ENCODE measurements at regions not wholly inside any gene's neighbourhood (a gene's known extent, or its start where the extent isn't known, plus 50 kb on each side); places are given as distances from the start of the nearest gene placed in this dataset.
"Not testable (repeated sequence)": the region's sequence is repeated elsewhere in the genome, so short reads cannot be mapped to it uniquely, and the experiment has no call there.

GRCh38 chr16:35102780-35103403 lies 1643.5 kb downstream of the TP53TG3F start:
- DNase-seq (ENCODE audit: low spot score) = peak; percentile 16

DNA sequence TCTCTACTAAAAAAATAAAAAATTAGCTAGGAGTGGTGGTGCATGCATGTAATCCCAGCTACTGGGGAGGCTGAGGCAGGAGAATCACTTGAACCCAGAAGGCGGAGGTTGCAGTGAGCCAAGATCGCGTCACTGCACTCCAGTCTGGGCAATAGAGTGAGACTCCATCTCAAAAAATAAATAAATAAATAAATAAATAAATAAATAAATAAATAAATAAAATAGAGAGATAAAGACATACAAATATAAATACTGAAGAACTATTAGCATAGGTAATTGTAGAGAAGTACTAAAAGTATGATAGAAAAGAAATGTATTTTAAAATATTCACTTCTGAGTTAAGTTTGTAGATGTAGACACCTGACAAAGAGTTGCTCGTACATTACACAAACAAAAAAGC lies 1652.4 kb downstream of the TP53TG3F start:
- DNase-seq (ENCODE audit: low spot score) = not testable (repeated sequence)

- no peak for DNase-seq (ENCODE audit: low spot score)
These were observed 1672.0 kb downstream of the TP53TG3F start for GRCh38 chr16:35131429-35131828.

DNA sequence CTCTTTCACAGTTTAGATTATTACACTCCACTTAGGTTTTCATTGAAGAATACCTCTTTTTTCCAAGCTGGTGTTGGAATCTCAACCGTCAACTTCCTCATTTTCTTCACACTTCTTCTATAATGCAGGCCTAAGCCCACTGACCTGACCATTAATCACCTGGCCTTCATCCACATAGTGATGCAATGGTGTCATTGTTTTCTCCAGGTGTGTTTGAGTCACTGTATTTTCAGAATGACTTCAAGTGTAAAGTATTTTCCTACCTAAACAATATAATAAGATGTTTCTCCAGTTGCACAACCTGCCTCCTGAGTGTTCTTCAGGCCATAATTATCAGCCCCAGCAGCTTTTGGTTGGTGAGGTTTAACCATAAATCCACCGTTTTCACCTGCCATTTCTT lies 1675.1 kb downstream of the TP53TG3F start:
- no peak for DNase-seq (ENCODE audit: low spot score)

GRCh38 chr16:35140293-35140986 lies 1681.0 kb downstream of the TP53TG3F start:
- DNase-seq (ENCODE audit: low spot score) = no peak

DNA sequence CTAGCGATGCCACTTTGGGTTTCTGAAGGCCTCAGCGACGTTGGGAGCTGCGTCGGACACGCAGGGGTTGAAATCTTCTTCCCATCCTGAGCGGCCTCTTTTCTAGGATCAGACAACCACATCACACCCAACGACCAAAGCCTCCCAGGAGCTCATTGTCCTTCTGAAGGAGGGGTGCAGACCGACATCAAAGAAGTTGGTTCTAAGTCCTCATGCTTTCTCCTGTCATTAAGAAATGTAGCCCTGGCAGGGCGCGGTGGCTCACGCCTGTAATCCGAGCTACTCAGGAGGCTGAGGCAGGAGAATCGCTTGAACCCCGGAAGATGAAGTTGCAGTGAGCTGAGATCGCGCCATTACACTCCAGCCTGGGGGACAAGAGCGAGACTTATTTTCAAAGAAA lies 1681.9 kb downstream of the TP53TG3F start:
- no peak for DNase-seq (ENCODE audit: low spot score)

GRCh38 chr16:35142147-35142808 lies 1682.9 kb downstream of the TP53TG3F start:
- DNase-seq (ENCODE audit: low spot score) = no peak

- no peak for DNase-seq (ENCODE audit: low spot score)
These were observed 1683.4 kb downstream of the TP53TG3F start for GRCh38 chr16:35142809-35143192.

- DNase-seq (ENCODE audit: low spot score) = no peak
These were observed 1685.0 kb downstream of the TP53TG3F start for GRCh38 chr16:35144212-35144932.

DNA sequence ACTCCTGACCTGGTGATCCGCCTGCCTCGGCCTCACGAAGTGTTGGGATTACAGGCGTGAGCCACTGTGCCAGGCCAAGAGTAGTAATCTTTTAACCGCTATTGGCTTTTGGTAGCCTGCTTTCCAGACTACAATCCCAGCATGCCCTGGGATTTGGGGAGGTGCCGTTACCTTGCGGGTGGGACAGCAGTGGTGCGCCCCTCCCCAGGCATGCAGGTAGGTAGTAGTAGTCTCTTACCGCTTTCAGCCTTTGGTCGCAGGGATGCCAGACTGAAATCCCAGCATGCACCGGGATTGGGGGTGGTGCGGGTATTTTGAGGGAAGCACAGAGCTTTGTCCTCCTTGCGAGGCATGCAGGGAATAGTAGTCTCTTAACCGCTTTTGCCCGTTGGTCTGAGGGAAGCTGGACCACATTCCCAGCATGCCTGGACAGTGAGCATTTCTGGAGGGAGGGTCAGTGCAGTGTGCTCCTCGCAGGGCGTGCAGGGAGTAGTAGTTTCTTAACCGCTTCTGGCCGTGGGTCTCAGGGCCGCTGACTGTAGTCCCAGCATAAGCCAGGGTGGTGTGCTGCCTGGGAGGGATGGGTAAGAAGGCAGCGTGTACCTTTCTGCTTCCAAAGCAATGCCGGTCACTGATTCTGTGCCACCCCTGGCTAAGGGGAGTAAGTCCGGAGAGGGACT lies 1686.8 kb downstream of the TP53TG3F start:
- DNase-seq (ENCODE audit: low spot score) = no peak

DNA sequence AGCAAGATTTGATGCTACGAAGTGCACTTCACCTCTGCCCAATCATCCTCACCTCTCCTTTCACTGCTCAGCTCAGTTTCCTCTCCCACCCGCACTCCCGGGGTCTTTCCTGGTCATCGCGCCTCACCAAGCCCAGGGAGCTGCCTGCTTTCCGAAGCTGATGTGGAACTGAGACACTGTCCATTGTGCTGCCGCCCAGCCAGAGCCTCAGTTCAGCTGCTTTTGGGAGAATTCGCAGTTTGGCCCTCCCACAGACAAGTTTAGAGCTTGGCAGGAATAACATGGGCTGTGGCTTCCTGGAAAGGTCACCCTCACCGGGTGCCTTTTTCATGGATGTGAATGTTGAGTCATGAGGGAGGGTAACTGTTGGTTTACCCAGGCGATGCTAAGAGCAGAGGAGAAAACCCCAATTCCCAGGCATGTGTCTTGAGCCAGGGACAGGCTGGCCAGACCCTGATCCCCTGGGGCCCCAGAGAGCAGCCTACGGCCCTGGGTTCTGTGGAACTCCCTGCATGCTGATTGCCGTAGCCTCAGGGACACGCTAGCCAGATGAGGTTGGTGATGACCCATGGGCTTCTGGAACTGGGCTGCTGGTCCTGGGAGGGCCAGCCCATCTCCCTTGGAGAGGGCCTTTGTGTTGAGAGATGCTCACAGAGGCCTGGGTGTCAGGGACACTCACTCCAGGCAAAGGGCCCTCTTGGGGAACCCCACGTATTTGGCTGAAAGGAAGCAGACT lies 1687.5 kb downstream of the TP53TG3F start:
- no peak for DNase-seq (ENCODE audit: low spot score)

DNA sequence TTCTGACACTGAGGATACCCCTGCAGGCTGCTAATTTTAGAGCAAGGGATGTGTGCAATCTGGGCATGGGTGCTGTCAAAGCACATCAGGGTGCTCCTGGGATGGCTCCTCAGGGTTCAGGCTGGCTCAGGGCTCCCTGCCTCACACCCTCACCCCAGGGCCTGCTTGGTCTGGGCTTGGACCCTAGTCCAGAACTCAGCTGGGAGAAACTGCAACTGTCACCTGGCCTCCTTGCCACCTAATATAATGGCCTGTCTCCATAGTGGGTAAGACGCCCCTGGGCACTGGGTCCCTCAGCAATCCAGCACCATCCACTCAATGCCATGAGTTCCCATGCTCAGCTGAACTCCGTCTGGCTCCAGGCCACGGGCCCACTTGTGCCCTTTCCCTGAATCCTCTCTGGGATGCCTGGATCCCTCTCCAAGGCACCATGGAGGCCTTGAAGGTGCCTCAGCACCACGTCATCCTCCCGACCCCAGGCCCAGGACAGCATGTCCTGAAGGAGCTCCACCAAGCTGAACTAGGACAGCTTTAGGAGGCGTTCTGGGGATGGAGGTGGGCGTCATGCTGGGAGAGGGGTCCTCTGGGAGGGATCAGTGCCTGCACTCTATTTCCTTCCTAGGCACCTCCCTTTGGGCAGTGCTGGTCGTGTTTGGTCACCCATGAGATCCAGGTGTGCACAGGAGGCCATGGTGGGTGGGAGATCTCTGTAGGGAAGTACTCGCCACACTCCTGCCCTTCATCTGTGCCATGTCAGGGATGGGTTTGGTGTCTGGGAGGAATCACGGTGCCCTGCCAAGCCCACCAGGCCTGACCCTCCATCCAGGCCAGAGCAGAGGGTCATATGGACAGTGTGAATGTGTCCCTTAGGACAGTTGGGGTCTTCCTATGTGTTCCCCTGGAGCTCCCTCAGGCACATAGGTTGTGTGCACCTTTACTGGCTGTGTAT lies 1688.4 kb downstream of the TP53TG3F start:
- no peak for DNase-seq (ENCODE audit: low spot score)

- DNase-seq (ENCODE audit: low spot score) = no peak
These were observed 1689.3 kb downstream of the TP53TG3F start for GRCh38 chr16:35148748-35149147.

GRCh38 chr16:35149550-35149949 lies 1690.1 kb downstream of the TP53TG3F start:
- DNase-seq (ENCODE audit: low spot score) = no peak

DNA sequence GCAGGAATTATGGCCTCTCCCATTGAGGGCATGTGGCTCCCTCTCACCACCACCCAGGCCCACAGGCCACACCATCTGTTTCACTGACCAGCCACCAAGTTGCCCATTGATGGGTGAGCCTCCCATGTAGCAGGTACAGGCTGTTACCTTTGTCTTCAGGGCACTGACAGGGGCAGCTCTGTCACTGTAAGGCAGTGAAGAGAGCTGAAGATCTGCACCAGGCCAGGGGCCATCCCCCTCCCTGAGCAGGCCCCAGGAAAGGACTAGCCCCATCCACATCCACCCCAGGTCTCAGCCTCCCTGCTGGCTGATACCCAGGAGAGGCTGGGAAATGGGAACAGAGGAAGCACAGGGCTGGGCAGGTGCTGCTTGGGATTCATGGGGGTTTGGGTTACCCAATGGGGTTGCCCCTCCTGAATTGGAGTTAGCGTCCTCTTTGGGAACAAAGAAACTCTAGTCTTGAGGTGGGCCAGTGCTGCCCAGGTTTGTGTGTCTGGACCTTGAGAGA lies 1691.4 kb downstream of the TP53TG3F start:
- DNase-seq (ENCODE audit: low spot score) = no peak

- DNase-seq (ENCODE audit: low spot score) = no peak
These were observed 1692.7 kb downstream of the TP53TG3F start for GRCh38 chr16:35152067-35152627.

- DNase-seq (ENCODE audit: low spot score) = no peak
These were observed 1695.2 kb downstream of the TP53TG3F start for GRCh38 chr16:35154627-35155026.

DNA sequence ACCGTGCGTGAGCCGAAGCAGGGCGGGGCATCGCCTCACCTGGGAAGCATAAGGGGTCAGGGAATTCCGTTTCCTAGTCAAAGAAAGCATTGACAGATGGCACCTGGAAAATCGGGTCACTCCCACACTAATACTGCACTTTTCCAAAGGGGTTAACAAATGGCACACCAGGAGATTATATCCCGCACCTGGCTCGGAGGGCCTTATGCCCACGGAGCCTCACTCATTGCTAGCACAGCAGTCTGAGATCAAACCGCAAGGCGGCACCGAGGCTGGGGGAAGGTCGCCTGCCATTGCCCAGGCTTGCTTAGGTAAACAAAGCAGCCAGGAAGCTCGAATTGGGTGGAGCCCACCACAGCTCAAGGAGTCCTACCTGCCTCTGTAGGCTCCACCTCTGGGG lies 1698.1 kb downstream of the TP53TG3F start:
- not testable (repeated sequence) for DNase-seq (ENCODE audit: low spot score)

- not testable (repeated sequence) for DNase-seq (ENCODE audit: low spot score)
These were observed 1709.9 kb downstream of the TP53TG3F start for GRCh38 chr16:35169324-35169723.

Data from H4 (cell line).